ENCODE measurements at regions not wholly inside any gene's neighbourhood (a gene's known extent, or its start where the extent isn't known, plus 50 kb on each side); places are given as distances from the start of the nearest gene placed in this dataset.

DNA sequence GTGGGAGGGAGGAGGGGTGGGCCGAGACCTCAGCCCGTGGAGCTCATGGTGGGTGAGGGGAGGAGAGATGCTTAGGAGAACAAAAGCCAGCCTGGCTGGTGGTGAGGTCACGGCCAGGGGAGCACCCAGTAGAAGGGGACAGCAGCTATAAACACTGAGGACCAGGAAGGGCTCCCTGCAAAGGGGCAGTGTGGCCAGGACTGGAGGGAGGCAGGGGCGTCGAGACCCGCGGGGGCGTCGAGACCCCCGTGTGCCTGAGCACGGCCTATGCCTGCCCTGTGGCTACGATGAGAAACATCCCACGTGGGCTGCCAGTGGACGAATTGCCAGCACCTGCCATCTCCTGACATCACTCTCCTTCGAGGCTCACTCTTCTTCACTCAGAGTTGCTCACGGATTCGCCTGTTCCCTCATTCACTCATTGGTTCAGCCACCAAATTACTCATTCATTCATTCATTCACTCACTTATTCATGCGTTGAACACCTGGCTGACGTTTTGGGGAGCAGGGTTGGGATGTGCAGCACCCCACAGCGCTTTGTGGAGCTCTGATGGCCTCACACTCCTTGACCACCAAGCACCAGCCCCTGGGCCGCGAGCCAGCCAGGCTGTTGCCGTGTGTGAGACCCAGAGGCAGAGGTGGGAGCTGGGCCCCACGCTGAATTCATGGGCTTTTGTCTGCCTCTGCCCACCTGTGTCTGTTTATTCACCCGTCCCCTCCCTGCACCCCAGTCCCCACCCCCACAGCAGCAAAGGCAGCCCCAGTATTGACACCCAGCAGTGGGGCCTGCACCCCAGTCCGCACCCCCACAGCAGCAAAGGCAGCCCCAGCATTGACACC, 61.2 kb upstream of the BHLHE23 start:
- no peaks in the 10 kb centered on the region for H3K9me3 Mint-ChIP-seq
- CTCF ChIA-PET: no interaction called here
- no peak overlapping the region for H3K27ac Mint-ChIP-seq
- peaks cover 3% of the 10 kb centered on the region for H3K4me1 Mint-ChIP-seq
- no peaks in the 10 kb centered on the region for H3K36me3 Mint-ChIP-seq (ENCODE audit: low read depth)
- DNase-seq: no peak
- no peak overlapping the region for H3K4me3 Mint-ChIP-seq
- POLR2A ChIA-PET: no interaction called here
- peaks cover 18% of the 10 kb centered on the region for H3K27me3 Mint-ChIP-seq

- DNase-seq: no peak
- ChIA-PET CTCF (no interaction called here), POLR2A (no interaction called here)
- Mint-ChIP-seq H3K9me3 (no peaks in the 10 kb centered on the region), H3K4me3 (no peak overlapping the region), H3K27ac (no peak overlapping the region), H3K36me3 (ENCODE audit: low read depth) (no peaks in the 10 kb centered on the region), H3K27me3 (peaks cover 13% of the 10 kb centered on the region), H3K4me1 (peaks cover 3% of the 10 kb centered on the region)
Observed at GRCh38 chr20:63067266-63067635, 60.5 kb upstream of the BHLHE23 start.

- DNase-seq: no peak
- Mint-ChIP-seq H3K36me3 (ENCODE audit: low read depth) (no peaks in the 10 kb centered on the region), H3K4me3 (no peak overlapping the region), H3K27ac (no peak overlapping the region), H3K4me1 (peaks cover 2% of the 10 kb centered on the region), H3K9me3 (no peaks in the 10 kb centered on the region), H3K27me3 (peaks cover 12% of the 10 kb centered on the region)
- ChIA-PET CTCF (no interaction called here), POLR2A (no interaction called here)
Observed at GRCh38 chr20:63066506-63067265, 59.9 kb upstream of the BHLHE23 start.

- Mint-ChIP-seq H3K36me3 (ENCODE audit: low read depth) (no peaks in the 10 kb centered on the region), H3K9me3 (no peaks in the 10 kb centered on the region), H3K27ac (no peak overlapping the region), H3K27me3 (peaks cover 5% of the 10 kb centered on the region), H3K4me1 (no peaks in the 10 kb centered on the region), H3K4me3 (no peak overlapping the region)
- no peak for DNase-seq
- CTCF ChIA-PET: no interaction called here
- POLR2A ChIA-PET: no interaction called here
Observed at GRCh38 chr20:63065911-63066310, 59.1 kb upstream of the BHLHE23 start.

GRCh38 chr20:63064745-63065711, 58.3 kb upstream of the BHLHE23 start:
- POLR2A ChIA-PET: no interaction called here
- DNase-seq: no peak
- no peak overlapping the region for H3K27ac Mint-ChIP-seq
- CTCF ChIA-PET: no interaction called here
- no peaks in the 10 kb centered on the region for H3K4me1 Mint-ChIP-seq
- H3K27me3 Mint-ChIP-seq: no peaks in the 10 kb centered on the region
- H3K9me3 Mint-ChIP-seq: no peaks in the 10 kb centered on the region
- H3K4me3 Mint-ChIP-seq: no peak overlapping the region
- no peaks in the 10 kb centered on the region for H3K36me3 Mint-ChIP-seq (ENCODE audit: low read depth)

DNA sequence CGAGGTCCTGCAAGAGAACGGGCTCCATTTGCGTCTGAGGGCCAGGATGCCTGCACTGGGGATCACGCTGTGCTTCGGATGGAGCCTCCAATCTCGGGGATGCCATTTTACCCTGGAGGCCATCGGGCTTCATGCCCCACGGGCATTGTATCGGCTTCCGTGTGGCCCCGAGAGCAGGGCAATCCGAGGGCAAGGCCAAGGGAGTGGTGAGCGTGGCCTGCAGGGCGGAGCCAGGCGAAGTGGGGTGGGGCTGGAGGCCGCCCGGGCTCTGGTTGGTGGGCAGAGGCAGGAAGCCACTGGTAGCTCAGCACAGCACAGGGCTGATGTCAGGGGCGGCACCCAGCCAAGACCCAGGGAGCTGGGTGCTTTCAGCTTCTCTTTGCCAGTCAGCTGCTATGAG, 57.5 kb upstream of the BHLHE23 start:
- Mint-ChIP-seq H3K4me1 (no peaks in the 10 kb centered on the region), H3K9me3 (no peaks in the 10 kb centered on the region), H3K36me3 (ENCODE audit: low read depth) (no peaks in the 10 kb centered on the region), H3K27me3 (no peaks in the 10 kb centered on the region), H3K27ac (no peak overlapping the region), H3K4me3 (no peak overlapping the region)
- POLR2A ChIA-PET: no interaction called here
- CTCF ChIA-PET: no interaction called here
- DNase-seq: no peak

- Mint-ChIP-seq H3K4me1 (no peaks in the 10 kb centered on the region), H3K36me3 (ENCODE audit: low read depth) (no peaks in the 10 kb centered on the region), H3K27ac (no peak overlapping the region), H3K4me3 (no peak overlapping the region), H3K27me3 (no peaks in the 10 kb centered on the region), H3K9me3 (no peaks in the 10 kb centered on the region)
- ChIA-PET POLR2A (no interaction called here), CTCF (no interaction called here)
- no peak for DNase-seq
Observed at GRCh38 chr20:63062188-63063140, 55.7 kb upstream of the BHLHE23 start.

DNA sequence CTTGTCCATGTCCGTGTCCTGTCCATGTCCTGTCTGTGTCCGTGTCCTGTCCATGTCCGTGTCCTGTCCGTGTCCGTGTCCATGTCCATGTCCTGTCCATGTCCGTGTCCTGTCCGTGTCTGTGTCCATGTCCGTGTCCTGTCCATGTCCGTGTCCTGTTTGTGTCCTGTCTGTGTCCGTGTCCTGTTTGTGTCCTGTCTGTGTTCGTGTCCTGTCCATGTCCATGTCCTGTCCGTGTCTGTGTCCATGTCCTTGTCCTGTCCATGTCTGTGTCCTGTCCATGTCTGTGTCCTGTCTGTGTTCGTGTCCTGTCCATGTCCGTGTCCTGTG, 55.0 kb upstream of the BHLHE23 start:
- no peak for DNase-seq
- POLR2A ChIA-PET: no interaction called here
- H3K4me1 Mint-ChIP-seq: no peaks in the 10 kb centered on the region
- no peaks in the 10 kb centered on the region for H3K36me3 Mint-ChIP-seq (ENCODE audit: low read depth)
- H3K4me3 Mint-ChIP-seq: no peak overlapping the region
- H3K27ac Mint-ChIP-seq: no peak overlapping the region
- CTCF ChIA-PET: no interaction called here
- H3K9me3 Mint-ChIP-seq: no peaks in the 10 kb centered on the region
- H3K27me3 Mint-ChIP-seq: no peaks in the 10 kb centered on the region

- DNase-seq: no peak
- ChIA-PET POLR2A (no interaction called here), CTCF (no interaction called here)
- H3K27ac Mint-ChIP-seq: no peak overlapping the region
- no peaks in the 10 kb centered on the region for H3K9me3 Mint-ChIP-seq
- H3K27me3 Mint-ChIP-seq: no peaks in the 10 kb centered on the region
- no peak overlapping the region for H3K4me3 Mint-ChIP-seq
- H3K4me1 Mint-ChIP-seq: no peaks in the 10 kb centered on the region
- H3K36me3 Mint-ChIP-seq (ENCODE audit: low read depth): no peaks in the 10 kb centered on the region
Observed at GRCh38 chr20:63061051-63061770, 54.4 kb upstream of the BHLHE23 start.

DNA sequence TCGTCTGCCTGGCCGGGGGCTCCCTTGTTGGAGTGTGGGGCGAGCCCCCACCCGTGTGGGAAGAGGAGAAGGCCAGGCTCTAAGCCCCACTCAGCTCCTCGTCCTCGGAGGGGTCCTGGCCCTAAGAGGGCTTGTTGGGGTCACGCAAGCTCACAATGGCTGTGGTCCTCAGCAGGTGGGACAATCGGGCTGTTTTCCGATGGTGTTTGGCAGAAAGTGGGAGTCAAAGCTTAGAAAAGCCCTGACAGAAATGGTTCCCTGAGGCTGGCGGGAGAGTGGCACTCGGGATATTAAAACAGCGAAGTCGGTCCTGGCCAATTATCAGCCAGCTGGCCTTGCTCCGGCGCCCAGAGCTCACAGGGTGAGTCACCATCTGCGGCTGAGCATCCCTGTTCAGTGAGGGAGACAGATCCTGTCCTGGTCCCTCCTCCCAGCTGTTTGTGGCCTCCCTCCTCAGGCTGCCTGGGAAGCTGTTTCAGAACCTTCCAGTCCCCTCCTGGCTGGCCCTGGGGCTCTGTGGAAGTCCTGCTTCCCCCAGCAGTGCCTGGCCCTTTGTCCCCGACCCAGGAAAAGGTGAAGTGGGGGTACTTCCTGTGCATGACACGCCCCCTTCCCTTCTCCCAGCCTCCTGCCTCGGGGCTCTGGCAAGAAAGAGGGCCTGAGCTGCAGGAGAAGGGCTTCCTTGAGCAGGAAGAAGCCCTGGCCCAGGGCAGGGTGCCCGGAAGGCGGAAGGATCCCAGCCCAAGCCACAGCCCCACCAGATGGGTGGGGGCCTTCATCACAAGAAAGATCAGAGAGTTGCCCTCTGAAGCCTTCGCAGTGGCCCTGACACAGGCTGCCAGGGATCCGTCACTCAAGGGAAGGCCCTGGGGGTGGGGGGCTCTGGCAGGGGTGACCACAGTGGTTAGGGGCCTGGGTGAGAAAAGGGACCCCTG, 53.6 kb upstream of the BHLHE23 start:
- Mint-ChIP-seq H3K27ac (no peak overlapping the region), H3K36me3 (ENCODE audit: low read depth) (no peaks in the 10 kb centered on the region), H3K9me3 (no peaks in the 10 kb centered on the region), H3K4me3 (no peak overlapping the region), H3K4me1 (no peaks in the 10 kb centered on the region), H3K27me3 (no peaks in the 10 kb centered on the region)
- ChIA-PET CTCF (no interaction called here), POLR2A (no interaction called here)
- no peak for DNase-seq

DNA sequence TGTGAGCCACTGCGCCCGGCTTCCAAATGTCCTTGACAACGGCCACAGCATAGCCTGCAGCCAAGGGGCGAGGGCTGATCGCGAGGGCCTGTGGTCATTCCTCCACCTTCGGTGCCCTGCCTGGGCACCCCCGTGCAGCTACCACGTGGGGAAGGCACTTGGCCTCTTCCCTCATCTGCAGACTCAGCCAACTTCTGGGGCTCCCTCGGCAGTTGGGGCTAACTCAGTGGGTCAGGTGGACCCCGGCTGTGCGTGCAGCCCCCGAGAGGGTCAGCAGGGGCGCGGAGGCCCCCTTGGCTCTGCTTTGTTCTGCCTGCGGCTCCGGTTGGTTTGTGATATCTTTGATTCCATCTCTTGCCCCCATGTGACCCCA, 52.9 kb upstream of the BHLHE23 start:
- H3K4me3 Mint-ChIP-seq: no peak overlapping the region
- H3K27ac Mint-ChIP-seq: no peak overlapping the region

More for the DNA sequence above, 52.9 kb upstream of the BHLHE23 start:
- no peak for DNase-seq
- no peaks in the 10 kb centered on the region for H3K27me3 Mint-ChIP-seq
- ChIA-PET CTCF (no interaction called here), POLR2A (no interaction called here)
- H3K36me3 Mint-ChIP-seq (ENCODE audit: low read depth): no peaks in the 10 kb centered on the region
- H3K9me3 Mint-ChIP-seq: no peaks in the 10 kb centered on the region
- no peaks in the 10 kb centered on the region for H3K4me1 Mint-ChIP-seq

Data from activated CD4-positive, alpha-beta T cell treated with anti-CD3 and anti-CD28 coated beads, Interleukin-2, amount 10 ng/mL, durations not matched to agents 7 days and 5 days (primary cell).